Renal cortical epithelial cell (primary cell): ENCODE measurements at regions not wholly inside any gene's neighbourhood (a gene's known extent, or its start where the extent isn't known, plus 50 kb on each side); places are given as distances from the start of the nearest gene placed in this dataset.
A peak's percentile ranks its signal among the peaks of the same experiment; 100 is the strongest.

Source experiments
- DNase-seq: peaks from one replicate; pipeline ENCODE4 v3.0.0-alpha.2; 2011; ENCODE audit warnings: low read depth

- no peak for DNase-seq
Measured at GRCh38 chr9:77084094-77084493, 64.6 kb downstream of the FOXB2 start.

- DNase-seq: no peak
Measured at GRCh38 chr9:77085416-77085815, 66.0 kb downstream of the FOXB2 start.

- DNase-seq: no peak
Measured at GRCh38 chr9:77087506-77087905, 68.1 kb downstream of the FOXB2 start.

GRCh38 chr9:77092536-77092935 is 73.1 kb downstream of the FOXB2 start:
- peak; percentile 75 for DNase-seq

- no peak for DNase-seq
Measured at GRCh38 chr9:77094150-77094549, 74.7 kb downstream of the FOXB2 start.

- DNase-seq: no peak
Measured at GRCh38 chr9:77097335-77097734, 77.9 kb downstream of the FOXB2 start.

- no peak for DNase-seq
Measured at GRCh38 chr9:77099388-77099787, 77.9 kb upstream of the VPS13A start.

- DNase-seq: no peak
Measured at GRCh38 chr9:77111408-77111807, 65.9 kb upstream of the VPS13A start.

- no peak for DNase-seq
Measured at GRCh38 chr9:77125665-77126064, 51.7 kb upstream of the VPS13A start.

- no peak for DNase-seq
Measured at GRCh38 chr9:77127071-77127470, 50.3 kb upstream of the VPS13A start.
